Femur (tissue), 1 donor: ENCODE measurements at regions not wholly inside any gene's neighbourhood (a gene's known extent, or its start where the extent isn't known, plus 50 kb on each side); places are given as distances from the start of the nearest gene placed in this dataset.
A peak's percentile ranks its signal among the peaks of the same experiment; 100 is the strongest.

Experiments used
- DNase-seq: peaks from one replicate; pipeline ENCODE4 v3.0.0-alpha.2; 2017

- peak; percentile 69 for DNase-seq
Measured at GRCh38 chr10:21315645-21316220, 209.7 kb downstream of the SKIDA1 start.

- no peak for DNase-seq
Measured at GRCh38 chr10:21314906-21315644, 210.4 kb downstream of the SKIDA1 start.

GRCh38 chr10:21314111-21314626 lies 211.3 kb downstream of the SKIDA1 start:
- no peak for DNase-seq

GRCh38 chr10:21313691-21314090 lies 211.8 kb downstream of the SKIDA1 start:
- DNase-seq: no peak

GRCh38 chr10:21311426-21311825 lies 214.1 kb downstream of the SKIDA1 start:
- DNase-seq: no peak

GRCh38 chr10:21309427-21309826 lies 216.1 kb downstream of the SKIDA1 start:
- no peak for DNase-seq

GRCh38 chr10:21308946-21309345 lies 216.5 kb downstream of the SKIDA1 start:
- no peak for DNase-seq

- no peak for DNase-seq
Measured at GRCh38 chr10:21308018-21308417, 217.5 kb downstream of the SKIDA1 start.

- DNase-seq: no peak
Measured at GRCh38 chr10:21304608-21305007, 220.9 kb downstream of the SKIDA1 start.

GRCh38 chr10:21304198-21304597 lies 221.3 kb downstream of the SKIDA1 start:
- DNase-seq: no peak

- DNase-seq: no peak
Measured at GRCh38 chr10:21300551-21300950, 224.9 kb downstream of the SKIDA1 start.

- DNase-seq: no peak
Measured at GRCh38 chr10:21299330-21299729, 226.2 kb downstream of the SKIDA1 start.

GRCh38 chr10:21298701-21299100 lies 226.8 kb downstream of the SKIDA1 start:
- no peak for DNase-seq

- DNase-seq: no peak
Measured at GRCh38 chr10:21297603-21298383, 227.7 kb downstream of the SKIDA1 start.

- no peak for DNase-seq
Measured at GRCh38 chr10:21296575-21297355, 228.7 kb downstream of the SKIDA1 start.

GRCh38 chr10:21293518-21294356 lies 231.7 kb downstream of the SKIDA1 start:
- DNase-seq: no peak

- peak; percentile 90 for DNase-seq
Measured at GRCh38 chr10:21292763-21293517, 232.5 kb downstream of the SKIDA1 start.

GRCh38 chr10:21290499-21291160 lies 234.9 kb downstream of the SKIDA1 start:
- DNase-seq: no peak

GRCh38 chr10:21289961-21290360 lies 235.5 kb downstream of the SKIDA1 start:
- no peak for DNase-seq

GRCh38 chr10:21289271-21289670 lies 236.2 kb downstream of the SKIDA1 start:
- no peak for DNase-seq
